ENCODE measurements at regions not wholly inside any gene's neighbourhood (a gene's known extent, or its start where the extent isn't known, plus 50 kb on each side); places are given as distances from the start of the nearest gene placed in this dataset.
"Not testable (repeated sequence)": the region's sequence is repeated elsewhere in the genome, so short reads cannot be mapped to it uniquely, and the experiment has no call there.

DNA sequence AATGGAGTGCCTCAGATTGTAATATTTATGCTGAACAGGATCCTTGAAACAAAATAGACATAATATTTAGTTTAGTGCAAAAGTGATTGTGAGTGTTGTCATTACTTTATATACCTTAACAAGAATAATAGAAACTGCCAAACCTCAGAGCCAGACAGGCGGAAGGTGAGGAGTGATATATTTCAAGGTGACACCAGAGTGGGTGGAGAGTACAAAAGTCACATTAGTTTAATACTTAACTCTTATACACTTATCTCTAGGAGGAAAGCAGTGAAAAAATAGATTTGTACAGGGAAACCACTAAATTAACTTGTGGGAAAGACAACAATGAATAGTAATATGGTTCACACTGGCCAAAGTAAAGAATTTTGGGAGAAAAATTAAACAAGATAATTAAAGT is 342.8 kb upstream of the NDST4 start:
- no peaks in the 10 kb centered on the region for H3F3A ChIP-seq (ENCODE audit: insufficient read depth)
- in situ Hi-C loops (cut with MboI): no loop called here
- H3K9ac ChIP-seq: no peak overlapping the region
- no peaks in the 10 kb centered on the region for H4K20me1 ChIP-seq (ENCODE audit: insufficient read depth)
- H2AFZ ChIP-seq: no peak overlapping the region
- H3K4me2 ChIP-seq (ENCODE audit: unreplicated experiment): no peak overlapping the region
- TF ChIP-seq EZH2 (IDR thresholded peaks at IDR 0.05; ENCODE audit: insufficient read depth, poor library complexity, severe bottlenecking): no peak
- WGBS, 2 experiments (ENCODE audit: low coverage in 1 of 2, low lambda C conversion rate in 2 of 2, missing lambda C conversion rate in 2 of 2): 55 to 67% methylated on average over 1 of the region's 1 CpG
- no peaks in the 10 kb centered on the region for H3K9me2 ChIP-seq (ENCODE audit: insufficient read depth)
- H3K36me3 ChIP-seq (ENCODE audit: low read depth): no peaks in the 10 kb centered on the region
- H3K27me3 ChIP-seq (replicated peaks; ENCODE audit: insufficient read depth): no peaks in the 10 kb centered on the region
- H3K4me3 ChIP-seq: no peak overlapping the region
- H3K27ac ChIP-seq: no peak overlapping the region
- H3K79me2 ChIP-seq (ENCODE audit: insufficient read depth): no peaks in the 10 kb centered on the region
- H3K4me1 ChIP-seq (ENCODE audit: insufficient read depth): no peaks in the 10 kb centered on the region
- no peak for DNase-seq
- H3K9me3 ChIP-seq (ENCODE audit: low read depth): no peaks in the 10 kb centered on the region

DNA sequence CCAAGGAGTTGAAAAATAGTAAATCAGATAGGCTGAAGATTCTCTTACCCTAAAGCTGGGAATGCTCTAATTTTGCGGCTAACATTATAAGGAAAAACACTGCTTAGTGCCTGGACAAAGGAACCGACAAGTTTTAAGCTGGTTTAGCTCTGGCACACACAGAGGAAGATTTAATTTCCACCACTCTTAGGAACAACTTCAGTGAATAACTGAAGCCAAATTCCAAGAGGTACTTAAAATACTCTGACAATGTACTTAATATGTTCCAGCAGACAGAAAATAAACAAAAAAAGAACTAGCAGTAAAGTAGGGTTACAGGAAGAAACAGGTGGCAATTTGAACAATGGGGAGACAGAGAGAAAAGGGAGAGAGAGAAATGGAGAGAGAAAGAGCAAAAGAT is 340.8 kb upstream of the NDST4 start:
- DNase-seq: no peak
- Histone ChIP-seq H3K27me3 (replicated peaks; ENCODE audit: insufficient read depth) (no peaks in the 10 kb centered on the region), H3K36me3 (ENCODE audit: low read depth) (no peaks in the 10 kb centered on the region), H3K4me1 (ENCODE audit: insufficient read depth) (no peaks in the 10 kb centered on the region), H2AFZ (no peak overlapping the region), H3F3A (ENCODE audit: insufficient read depth) (no peaks in the 10 kb centered on the region), H3K4me3 (no peak overlapping the region), H3K9me3 (ENCODE audit: low read depth) (no peaks in the 10 kb centered on the region), H3K4me2 (ENCODE audit: unreplicated experiment) (no peak overlapping the region), H3K27ac (no peak overlapping the region), H4K20me1 (ENCODE audit: insufficient read depth) (no peaks in the 10 kb centered on the region), H3K79me2 (ENCODE audit: insufficient read depth) (no peaks in the 10 kb centered on the region), H3K9ac (no peak overlapping the region), H3K9me2 (ENCODE audit: insufficient read depth) (no peaks in the 10 kb centered on the region)
- WGBS, 2 experiments (ENCODE audit: low coverage in 1 of 2, low lambda C conversion rate in 2 of 2, missing lambda C conversion rate in 2 of 2): 1 to 6% methylated on average over 2 of the region's 2 CpGs
- TF ChIP-seq EZH2 (IDR thresholded peaks at IDR 0.05; ENCODE audit: insufficient read depth, poor library complexity, severe bottlenecking) (no peak), EZH2phosphoT487 (IDR thresholded peaks at IDR 0.05; ENCODE audit: insufficient read depth, low read depth) (no peak)
- in situ Hi-C loops (cut with MboI): no loop called here

DNA sequence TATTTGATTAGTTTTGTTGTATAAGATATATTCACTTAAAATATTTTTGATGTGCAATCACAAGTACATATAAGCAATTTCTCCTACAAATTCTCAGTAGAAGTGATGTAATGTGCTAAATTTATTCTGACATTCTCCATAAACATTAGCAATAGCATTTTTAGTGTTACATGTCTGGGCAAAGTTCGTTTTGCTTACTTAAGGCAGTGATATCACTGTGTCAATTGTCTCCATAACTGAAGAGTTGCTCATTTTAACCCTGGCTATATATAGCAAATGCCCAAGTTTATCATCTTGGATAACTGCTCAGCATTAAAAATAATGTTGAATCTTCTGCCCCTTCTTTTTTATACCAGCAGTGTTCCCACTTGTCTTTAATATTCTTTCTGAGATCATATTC is 340.0 kb upstream of the NDST4 start:
- Histone ChIP-seq H3K9ac (no peak overlapping the region), H3K4me2 (ENCODE audit: unreplicated experiment) (no peak overlapping the region)
- peak; percentile 26 for DNase-seq

DNA sequence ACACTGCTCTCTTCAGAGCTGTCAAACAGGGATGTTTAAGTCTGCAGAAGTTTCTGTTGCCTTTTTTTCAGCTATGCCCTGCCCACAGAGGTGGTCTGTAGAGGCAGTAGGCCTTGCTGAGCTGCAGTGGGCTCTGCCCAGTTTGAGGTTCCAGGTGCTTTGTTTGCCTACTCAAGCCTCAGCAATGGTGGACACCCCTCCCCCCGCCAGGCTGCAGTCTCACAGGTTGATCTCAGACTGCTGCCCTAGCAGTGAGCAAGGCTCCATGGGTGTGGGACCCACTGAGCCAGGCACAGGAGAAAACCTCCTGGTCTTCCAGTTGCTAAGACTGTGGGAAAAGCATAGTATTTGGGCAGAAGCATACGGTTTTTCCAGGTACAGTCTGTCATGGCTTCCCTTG is 338.8 kb upstream of the NDST4 start:
- H3K9me3 ChIP-seq (ENCODE audit: low read depth); DNase-seq; H3K4me2 ChIP-seq (ENCODE audit: unreplicated experiment); H4K20me1 ChIP-seq (ENCODE audit: insufficient read depth); H3K9ac ChIP-seq; H3K27me3 ChIP-seq (replicated peaks; ENCODE audit: insufficient read depth); H3K4me3 ChIP-seq; H3K79me2 ChIP-seq (ENCODE audit: insufficient read depth); H3K9me2 ChIP-seq (ENCODE audit: insufficient read depth); H2AFZ ChIP-seq; H3F3A ChIP-seq (ENCODE audit: insufficient read depth); in situ Hi-C loops (cut with MboI); H3K4me1 ChIP-seq (ENCODE audit: insufficient read depth); H3K27ac ChIP-seq; H3K36me3 ChIP-seq (ENCODE audit: low read depth): not testable (repeated sequence)
- 46 to 56% methylated on average over 2 of the region's 2 CpGs for WGBS, 2 experiments (ENCODE audit: low coverage in 1 of 2, low lambda C conversion rate in 2 of 2, missing lambda C conversion rate in 2 of 2)

More for the DNA sequence above, 340.0 kb upstream of the NDST4 start:
- H3K4me1 ChIP-seq (ENCODE audit: insufficient read depth): no peaks in the 10 kb centered on the region
- no peaks in the 10 kb centered on the region for H4K20me1 ChIP-seq (ENCODE audit: insufficient read depth)
- no peak overlapping the region for H3K27ac ChIP-seq
- no peaks in the 10 kb centered on the region for H3K9me2 ChIP-seq (ENCODE audit: insufficient read depth)
- WGBS, 2 experiments (ENCODE audit: low coverage in 1 of 2, low lambda C conversion rate in 2 of 2, missing lambda C conversion rate in 2 of 2): 0% methylated on average over 1 of the region's 1 CpG
- no peaks in the 10 kb centered on the region for H3K79me2 ChIP-seq (ENCODE audit: insufficient read depth)
- no peaks in the 10 kb centered on the region for H3K27me3 ChIP-seq (replicated peaks; ENCODE audit: insufficient read depth)
- no peaks in the 10 kb centered on the region for H3K36me3 ChIP-seq (ENCODE audit: low read depth)
- H3K4me3 ChIP-seq: no peak overlapping the region
- TF ChIP-seq EZH2phosphoT487 (IDR thresholded peaks at IDR 0.05; ENCODE audit: insufficient read depth, low read depth) (no peak), EZH2 (IDR thresholded peaks at IDR 0.05; ENCODE audit: insufficient read depth, poor library complexity, severe bottlenecking) (no peak)
- no peak overlapping the region for H2AFZ ChIP-seq
- no peaks in the 10 kb centered on the region for H3K9me3 ChIP-seq (ENCODE audit: low read depth)
- in situ Hi-C loops (cut with MboI): no loop called here
- no peaks in the 10 kb centered on the region for H3F3A ChIP-seq (ENCODE audit: insufficient read depth)

DNA sequence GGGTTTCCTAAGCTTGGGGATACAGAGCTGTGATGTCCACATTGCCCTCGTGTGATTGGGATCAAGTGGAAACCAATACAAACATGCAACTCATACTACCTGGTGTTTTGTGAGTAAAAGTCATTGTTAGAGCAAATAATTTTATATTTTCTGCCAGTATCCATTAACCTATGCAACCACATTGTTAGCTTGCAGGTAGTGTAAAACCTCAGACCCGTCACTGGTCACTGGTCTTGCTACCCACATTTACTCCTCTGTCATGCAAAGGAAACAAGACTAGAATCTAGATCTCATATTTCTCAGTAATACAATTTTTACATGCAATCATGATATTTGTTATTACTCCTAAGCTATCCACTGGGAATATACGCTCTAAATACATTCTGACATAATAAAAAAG is 324.3 kb upstream of the NDST4 start:
- Histone ChIP-seq H3K9me2 (ENCODE audit: insufficient read depth) (no peaks in the 10 kb centered on the region), H3F3A (ENCODE audit: insufficient read depth) (no peaks in the 10 kb centered on the region), H3K79me2 (ENCODE audit: insufficient read depth) (no peaks in the 10 kb centered on the region), H4K20me1 (ENCODE audit: insufficient read depth) (no peaks in the 10 kb centered on the region), H3K4me1 (ENCODE audit: insufficient read depth) (no peaks in the 10 kb centered on the region), H3K4me2 (ENCODE audit: unreplicated experiment) (no peak overlapping the region), H3K36me3 (ENCODE audit: low read depth) (no peaks in the 10 kb centered on the region), H3K27ac (no peak overlapping the region), H3K9me3 (ENCODE audit: low read depth) (no peaks in the 10 kb centered on the region), H3K4me3 (no peak overlapping the region), H2AFZ (no peak overlapping the region), H3K9ac (no peak overlapping the region), H3K27me3 (replicated peaks; ENCODE audit: insufficient read depth) (no peaks in the 10 kb centered on the region)
- 20 to 29% methylated on average over 3 of the region's 3 CpGs for WGBS, 2 experiments (ENCODE audit: low coverage in 1 of 2, low lambda C conversion rate in 2 of 2, missing lambda C conversion rate in 2 of 2)
- TF ChIP-seq EZH2 (IDR thresholded peaks at IDR 0.05; ENCODE audit: insufficient read depth, poor library complexity, severe bottlenecking): no peak
- TF ChIP-seq EZH2phosphoT487 (IDR thresholded peaks at IDR 0.05; ENCODE audit: insufficient read depth, low read depth): no peak
- in situ Hi-C loops (cut with MboI): no loop called here
- DNase-seq: no peak

Measured in GM23248 (cell line).